Liver (tissue), 8 donors: ENCODE measurements at regions not wholly inside any gene's neighbourhood (a gene's known extent, or its start where the extent isn't known, plus 50 kb on each side); places are given as distances from the start of the nearest gene placed in this dataset.

Experiments used
- DNase-seq: peaks from one replicate; pipeline ENCODE4 v3.0.0-alpha.2; 2017; ENCODE audit warnings: low spot score
- H3K27ac ChIP-seq, 2 donors: one replicate each; pipeline ENCODE4 v1.7.0; 2013; ENCODE audit warnings: inconsistent platforms in 2 of 2, low read length in 2 of 2, control low read depth in 1 of 2, low read depth in 1 of 2, mild to moderate bottlenecking in 1 of 2
- H3K27me3 ChIP-seq, 4 donors: one replicate each; pipeline versions ENCODE4 v1.6.1 to v1.7.0; 2013; ENCODE audit warnings: low read length in 3 of 4, inconsistent platforms in 1 of 4, mild to moderate bottlenecking in 1 of 4, moderate library complexity in 1 of 4; ENCODE audit not compliant: control insufficient read depth in 4 of 4, insufficient read depth in 4 of 4
- H3K36me3 ChIP-seq, 4 donors: one replicate each; pipeline versions ENCODE4 v1.6.1 to v1.7.0; 2013; ENCODE audit warnings: low read length in 3 of 4, mild to moderate bottlenecking in 3 of 4, low read depth in 1 of 4, moderate library complexity in 1 of 4; ENCODE audit not compliant: control insufficient read depth in 4 of 4, insufficient read depth in 3 of 4
- H3K4me1 ChIP-seq, 4 donors: one replicate each; pipeline versions ENCODE4 v1.6.1 to v1.7.0; 2013; ENCODE audit warnings: low read length in 3 of 4, mild to moderate bottlenecking in 3 of 4, moderate library complexity in 1 of 4; ENCODE audit not compliant: control insufficient read depth in 4 of 4, insufficient read depth in 4 of 4
- H3K4me3 ChIP-seq, 3 donors: one replicate each; pipeline versions ENCODE4 v1.6.1 to v1.7.0; 2013; ENCODE audit warnings: low read length in 3 of 3, control low read depth in 1 of 3, low read depth in 1 of 3, mild to moderate bottlenecking in 1 of 3
- H3K9ac ChIP-seq, 2 donors: one replicate each; pipeline ENCODE4 v1.7.0; 2013; ENCODE audit warnings: low read length in 2 of 2, mild to moderate bottlenecking in 2 of 2, moderate library complexity in 2 of 2, control low read depth in 1 of 2, low read depth in 1 of 2
- H3K9me3 ChIP-seq, 4 donors: one replicate each; pipeline versions ENCODE4 v1.6.1 to v1.7.0; 2013; ENCODE audit warnings: low read length in 3 of 4; ENCODE audit not compliant: control insufficient read depth in 4 of 4
- FOXA2 ChIP-seq: IDR thresholded peaks from 2 replicates; pipeline ENCODE4 v1.6.1; 2016; ENCODE audit warnings: antibody characterized with exemption
- GABPA ChIP-seq, 2 donors: IDR thresholded peaks in 1 of 2; conservative IDR thresholded peaks in 1 of 2; 2 replicates each; pipeline ENCODE4 v1.6.1; 2016; ENCODE audit warnings: antibody characterized with exemption in 2 of 2, mild to moderate bottlenecking in 1 of 2, moderate library complexity in 1 of 2
- HNF4A ChIP-seq, 2 donors: conservative IDR thresholded peaks; 2 replicates each; pipeline ENCODE4 v1.6.1; 2016; ENCODE audit warnings: antibody characterized with exemption in 2 of 2, mild to moderate bottlenecking in 2 of 2
- HNF4G ChIP-seq: IDR thresholded peaks from 2 replicates; pipeline ENCODE4 v1.6.1; 2016; ENCODE audit warnings: antibody characterized with exemption
- JUND ChIP-seq, 2 donors: IDR thresholded peaks; 2 replicates each; pipeline ENCODE4 v1.6.1; 2016; ENCODE audit warnings: antibody characterized with exemption in 2 of 2
- NR2F2 ChIP-seq: IDR thresholded peaks from 2 replicates; pipeline ENCODE4 v1.6.1; 2016; ENCODE audit warnings: antibody characterized with exemption
- RXRA ChIP-seq, 2 donors: IDR thresholded peaks; 2 replicates each; pipeline ENCODE4 v1.6.1; 2017 to 2018; ENCODE audit warnings: antibody characterized with exemption in 2 of 2, mild to moderate bottlenecking in 1 of 2
- SP1 ChIP-seq: IDR thresholded peaks from 2 replicates; pipeline ENCODE4 v1.6.1; 2018; ENCODE audit warnings: antibody characterized with exemption, mild to moderate bottlenecking
- TAF1 ChIP-seq: conservative IDR thresholded peaks from 2 replicates; pipeline ENCODE4 v1.6.1; 2016; ENCODE audit warnings: antibody characterized with exemption, mild to moderate bottlenecking
- YY1 ChIP-seq: IDR thresholded peaks from 2 replicates; pipeline ENCODE4 v1.6.1; 2016; ENCODE audit warnings: antibody characterized with exemption, mild to moderate bottlenecking
- WGBS: extraction: QIAGEN DNeasy Blood & Tissue Kit; methylation state at CpG from one replicate; pipeline ENCODE4 v1.1.7; 2013; 5-methylcytosine and 5-hydroxymethylcytosine counted together
- TF ChIP-seq, protein P1 (sequence below): IDR thresholded peaks from 2 replicates; pipeline ENCODE4 v1.6.1; 2016; ENCODE audit warnings: antibody characterized with exemption, mild to moderate bottlenecking
- TF ChIP-seq, protein P2 (sequence below): IDR thresholded peaks from 2 replicates; pipeline ENCODE4 v1.6.1; 2016; ENCODE audit warnings: antibody characterized with exemption
- TF ChIP-seq, protein P3 (sequence below): IDR thresholded peaks from 2 replicates; pipeline ENCODE4 v1.6.1; 2016; ENCODE audit warnings: antibody characterized with exemption
- TF ChIP-seq, protein P4 (sequence below): fragments of 150-350 bp; IDR thresholded peaks from 2 replicates; pipeline ENCODE4 v1.5.1; 2017; ENCODE audit warnings: improper control_type of control experiment, low read depth, low read length; ENCODE audit not compliant: missing input control
- TF ChIP-seq, protein P5 (sequence below): IDR thresholded peaks from 2 replicates; pipeline ENCODE4 v1.6.1; 2016; ENCODE audit warnings: antibody characterized with exemption
- donor health status: healthy.
- donor health status: healthy.
- donor health status: healthy.
- donor health status: healthy.
- donor health status: healthy.

DNA sequence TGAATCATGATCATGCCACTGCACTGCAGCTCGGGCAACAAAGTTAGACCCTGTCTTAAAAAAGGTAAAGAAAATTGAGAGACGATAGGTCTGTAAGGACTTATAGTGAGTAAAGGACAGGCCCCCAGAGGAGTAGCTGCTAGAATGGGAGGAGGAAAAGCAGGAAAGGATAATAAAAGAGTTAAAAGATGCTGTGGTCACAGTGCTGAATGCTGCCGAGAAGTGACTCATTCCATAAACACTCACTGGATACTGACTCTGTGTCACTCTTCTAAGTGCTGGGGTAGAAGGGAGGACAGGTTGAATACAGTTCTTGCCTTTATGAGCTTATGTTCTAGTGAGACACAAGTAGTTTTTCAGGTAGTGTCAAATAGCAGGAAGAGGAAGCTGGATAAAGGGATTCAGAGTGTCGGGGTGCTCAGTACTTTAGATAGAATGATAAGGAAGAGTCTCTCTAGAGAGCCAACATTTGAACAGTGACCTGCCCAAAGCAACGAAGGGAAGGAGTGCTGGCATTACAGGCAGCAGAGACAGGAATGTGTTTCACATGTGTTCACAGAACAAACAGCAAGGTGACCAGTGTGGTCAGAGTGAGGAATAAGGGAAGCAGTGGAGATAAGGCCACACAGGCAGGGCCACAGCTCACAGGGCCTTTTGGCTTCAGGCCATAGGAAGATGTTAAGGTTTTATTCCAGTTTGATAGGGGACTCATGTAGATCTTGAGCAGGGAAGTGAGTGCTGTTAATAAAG lies 1240.5 kb downstream of the UQCRFS1 start:
- H3K36me3 ChIP-seq: no peaks in the 10 kb centered on the region
- WGBS: 50% methylated on average over 5 of the region's 5 CpGs
- no peak overlapping the region for H3K27ac ChIP-seq
- no peak for DNase-seq
- H3K9ac ChIP-seq: no peak overlapping the region
- no peaks in the 10 kb centered on the region for H3K9me3 ChIP-seq
- no peaks in the 10 kb centered on the region for H3K4me1 ChIP-seq
- TF ChIP-seq, protein P1, sequence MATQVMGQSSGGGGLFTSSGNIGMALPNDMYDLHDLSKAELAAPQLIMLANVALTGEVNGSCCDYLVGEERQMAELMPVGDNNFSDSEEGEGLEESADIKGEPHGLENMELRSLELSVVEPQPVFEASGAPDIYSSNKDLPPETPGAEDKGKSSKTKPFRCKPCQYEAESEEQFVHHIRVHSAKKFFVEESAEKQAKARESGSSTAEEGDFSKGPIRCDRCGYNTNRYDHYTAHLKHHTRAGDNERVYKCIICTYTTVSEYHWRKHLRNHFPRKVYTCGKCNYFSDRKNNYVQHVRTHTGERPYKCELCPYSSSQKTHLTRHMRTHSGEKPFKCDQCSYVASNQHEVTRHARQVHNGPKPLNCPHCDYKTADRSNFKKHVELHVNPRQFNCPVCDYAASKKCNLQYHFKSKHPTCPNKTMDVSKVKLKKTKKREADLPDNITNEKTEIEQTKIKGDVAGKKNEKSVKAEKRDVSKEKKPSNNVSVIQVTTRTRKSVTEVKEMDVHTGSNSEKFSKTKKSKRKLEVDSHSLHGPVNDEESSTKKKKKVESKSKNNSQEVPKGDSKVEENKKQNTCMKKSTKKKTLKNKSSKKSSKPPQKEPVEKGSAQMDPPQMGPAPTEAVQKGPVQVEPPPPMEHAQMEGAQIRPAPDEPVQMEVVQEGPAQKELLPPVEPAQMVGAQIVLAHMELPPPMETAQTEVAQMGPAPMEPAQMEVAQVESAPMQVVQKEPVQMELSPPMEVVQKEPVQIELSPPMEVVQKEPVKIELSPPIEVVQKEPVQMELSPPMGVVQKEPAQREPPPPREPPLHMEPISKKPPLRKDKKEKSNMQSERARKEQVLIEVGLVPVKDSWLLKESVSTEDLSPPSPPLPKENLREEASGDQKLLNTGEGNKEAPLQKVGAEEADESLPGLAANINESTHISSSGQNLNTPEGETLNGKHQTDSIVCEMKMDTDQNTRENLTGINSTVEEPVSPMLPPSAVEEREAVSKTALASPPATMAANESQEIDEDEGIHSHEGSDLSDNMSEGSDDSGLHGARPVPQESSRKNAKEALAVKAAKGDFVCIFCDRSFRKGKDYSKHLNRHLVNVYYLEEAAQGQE: no peak
- no peak overlapping the region for H3K4me3 ChIP-seq
- no peaks in the 10 kb centered on the region for H3K27me3 ChIP-seq

DNA sequence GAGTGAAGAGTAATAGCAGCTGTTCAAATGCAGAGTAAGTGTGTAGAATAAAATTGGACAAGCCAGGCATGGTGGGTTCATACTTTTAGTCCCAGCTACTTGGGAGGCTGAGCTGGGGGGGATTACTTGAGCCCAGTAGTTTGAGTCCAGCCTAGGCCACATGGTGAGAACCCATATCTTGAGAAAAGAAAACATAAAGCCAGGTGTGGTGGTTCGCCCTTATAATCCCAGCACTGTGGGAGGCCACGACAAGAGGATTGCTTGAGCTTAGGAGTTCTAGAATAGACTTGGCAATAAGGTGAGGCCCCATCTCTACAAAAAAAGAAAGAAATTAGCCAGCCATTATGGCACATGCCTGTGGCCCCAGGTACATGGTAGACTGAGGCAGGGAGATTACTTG lies 1241.1 kb downstream of the UQCRFS1 start:
- Histone ChIP-seq H3K9ac (no peak overlapping the region), H3K4me3 (no peak overlapping the region), H3K27ac (no peak overlapping the region), H3K4me1 (no peaks in the 10 kb centered on the region), H3K27me3 (no peaks in the 10 kb centered on the region), H3K36me3 (no peaks in the 10 kb centered on the region), H3K9me3 (no peaks in the 10 kb centered on the region)
- DNase-seq: no peak
- WGBS: 97% methylated on average over 2 of the region's 2 CpGs
- TF ChIP-seq SP1: no peak
- TF ChIP-seq NR2F2: no peak
- no peak for TF ChIP-seq GABPA (IDR thresholded peaks at IDR 0.05 in 1 of 2, conservative IDR thresholded peaks at IDR 0.05 in 1 of 2)
- TF ChIP-seq JUND (IDR thresholded peaks at IDR 0.05): no peak
- TF ChIP-seq TAF1: no peak
- no peak for TF ChIP-seq HNF4G
- TF ChIP-seq, protein P2, sequence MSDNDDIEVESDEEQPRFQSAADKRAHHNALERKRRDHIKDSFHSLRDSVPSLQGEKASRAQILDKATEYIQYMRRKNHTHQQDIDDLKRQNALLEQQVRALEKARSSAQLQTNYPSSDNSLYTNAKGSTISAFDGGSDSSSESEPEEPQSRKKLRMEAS: no peak

DNA sequence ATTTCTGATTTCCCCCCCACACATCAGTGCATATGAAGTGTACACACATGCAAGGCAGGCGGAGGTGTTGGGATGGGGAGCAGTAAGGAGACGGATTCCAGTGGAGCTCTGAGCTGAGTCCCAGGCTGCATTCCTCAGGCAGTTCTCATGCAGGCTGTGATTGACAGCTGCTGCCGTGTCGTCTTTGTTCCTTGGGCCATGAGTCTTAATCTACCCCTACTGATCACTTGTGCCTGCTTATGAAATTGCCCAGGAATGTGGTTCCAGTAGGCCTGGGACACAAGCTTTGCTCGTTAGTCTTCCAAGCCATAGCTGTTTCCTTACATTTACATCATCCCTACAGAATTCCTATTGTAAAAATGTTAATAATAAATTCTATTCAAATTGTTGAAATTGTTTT lies 1241.9 kb downstream of the UQCRFS1 start:
- Histone ChIP-seq H3K27me3 (no peaks in the 10 kb centered on the region), H3K9ac (no peak overlapping the region), H3K9me3 (no peaks in the 10 kb centered on the region), H3K36me3 (no peaks in the 10 kb centered on the region), H3K27ac (no peak overlapping the region), H3K4me3 (no peak overlapping the region), H3K4me1 (no peaks in the 10 kb centered on the region)
- WGBS: 66% methylated on average over 5 of the region's 5 CpGs
- no peak for DNase-seq
- TF ChIP-seq, protein P3, sequence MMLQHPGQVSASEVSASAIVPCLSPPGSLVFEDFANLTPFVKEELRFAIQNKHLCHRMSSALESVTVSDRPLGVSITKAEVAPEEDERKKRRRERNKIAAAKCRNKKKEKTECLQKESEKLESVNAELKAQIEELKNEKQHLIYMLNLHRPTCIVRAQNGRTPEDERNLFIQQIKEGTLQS: no peak
- no peak for TF ChIP-seq NR2F2
- no peak for TF ChIP-seq HNF4G
- no peak for TF ChIP-seq SP1
- TF ChIP-seq, protein P4, sequence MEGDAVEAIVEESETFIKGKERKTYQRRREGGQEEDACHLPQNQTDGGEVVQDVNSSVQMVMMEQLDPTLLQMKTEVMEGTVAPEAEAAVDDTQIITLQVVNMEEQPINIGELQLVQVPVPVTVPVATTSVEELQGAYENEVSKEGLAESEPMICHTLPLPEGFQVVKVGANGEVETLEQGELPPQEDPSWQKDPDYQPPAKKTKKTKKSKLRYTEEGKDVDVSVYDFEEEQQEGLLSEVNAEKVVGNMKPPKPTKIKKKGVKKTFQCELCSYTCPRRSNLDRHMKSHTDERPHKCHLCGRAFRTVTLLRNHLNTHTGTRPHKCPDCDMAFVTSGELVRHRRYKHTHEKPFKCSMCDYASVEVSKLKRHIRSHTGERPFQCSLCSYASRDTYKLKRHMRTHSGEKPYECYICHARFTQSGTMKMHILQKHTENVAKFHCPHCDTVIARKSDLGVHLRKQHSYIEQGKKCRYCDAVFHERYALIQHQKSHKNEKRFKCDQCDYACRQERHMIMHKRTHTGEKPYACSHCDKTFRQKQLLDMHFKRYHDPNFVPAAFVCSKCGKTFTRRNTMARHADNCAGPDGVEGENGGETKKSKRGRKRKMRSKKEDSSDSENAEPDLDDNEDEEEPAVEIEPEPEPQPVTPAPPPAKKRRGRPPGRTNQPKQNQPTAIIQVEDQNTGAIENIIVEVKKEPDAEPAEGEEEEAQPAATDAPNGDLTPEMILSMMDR: no peak
- no peak for TF ChIP-seq HNF4A (conservative IDR thresholded peaks at IDR 0.05)
- no peak for TF ChIP-seq YY1
- TF ChIP-seq FOXA2: no peak
- TF ChIP-seq, protein P5, sequence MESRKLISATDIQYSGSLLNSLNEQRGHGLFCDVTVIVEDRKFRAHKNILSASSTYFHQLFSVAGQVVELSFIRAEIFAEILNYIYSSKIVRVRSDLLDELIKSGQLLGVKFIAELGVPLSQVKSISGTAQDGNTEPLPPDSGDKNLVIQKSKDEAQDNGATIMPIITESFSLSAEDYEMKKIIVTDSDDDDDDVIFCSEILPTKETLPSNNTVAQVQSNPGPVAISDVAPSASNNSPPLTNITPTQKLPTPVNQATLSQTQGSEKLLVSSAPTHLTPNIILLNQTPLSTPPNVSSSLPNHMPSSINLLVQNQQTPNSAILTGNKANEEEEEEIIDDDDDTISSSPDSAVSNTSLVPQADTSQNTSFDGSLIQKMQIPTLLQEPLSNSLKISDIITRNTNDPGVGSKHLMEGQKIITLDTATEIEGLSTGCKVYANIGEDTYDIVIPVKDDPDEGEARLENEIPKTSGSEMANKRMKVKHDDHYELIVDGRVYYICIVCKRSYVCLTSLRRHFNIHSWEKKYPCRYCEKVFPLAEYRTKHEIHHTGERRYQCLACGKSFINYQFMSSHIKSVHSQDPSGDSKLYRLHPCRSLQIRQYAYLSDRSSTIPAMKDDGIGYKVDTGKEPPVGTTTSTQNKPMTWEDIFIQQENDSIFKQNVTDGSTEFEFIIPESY: no peak
- TF ChIP-seq TAF1: no peak
- no peak for TF ChIP-seq RXRA (IDR thresholded peaks at IDR 0.05)
- TF ChIP-seq, protein P1: no peak
- TF ChIP-seq GABPA (IDR thresholded peaks at IDR 0.05 in 1 of 2, conservative IDR thresholded peaks at IDR 0.05 in 1 of 2): no peak
- no peak for TF ChIP-seq JUND (IDR thresholded peaks at IDR 0.05)
